HG03045 (cell line): ENCODE measurements at regions not wholly inside any gene's neighbourhood (a gene's known extent, or its start where the extent isn't known, plus 50 kb on each side); places are given as distances from the start of the nearest gene placed in this dataset.
"Not testable (repeated sequence)": the region's sequence is repeated elsewhere in the genome, so short reads cannot be mapped to it uniquely, and the experiment has no call there.

Experiments
- ATAC-seq: cut with Tn5 transposase; IDR thresholded peaks from one replicate; pipeline ENCODE4 v1.9.1; 2021; ENCODE audit warnings: mild to moderate bottlenecking, moderate library complexity; ENCODE audit not compliant: unreplicated experiment

DNA sequence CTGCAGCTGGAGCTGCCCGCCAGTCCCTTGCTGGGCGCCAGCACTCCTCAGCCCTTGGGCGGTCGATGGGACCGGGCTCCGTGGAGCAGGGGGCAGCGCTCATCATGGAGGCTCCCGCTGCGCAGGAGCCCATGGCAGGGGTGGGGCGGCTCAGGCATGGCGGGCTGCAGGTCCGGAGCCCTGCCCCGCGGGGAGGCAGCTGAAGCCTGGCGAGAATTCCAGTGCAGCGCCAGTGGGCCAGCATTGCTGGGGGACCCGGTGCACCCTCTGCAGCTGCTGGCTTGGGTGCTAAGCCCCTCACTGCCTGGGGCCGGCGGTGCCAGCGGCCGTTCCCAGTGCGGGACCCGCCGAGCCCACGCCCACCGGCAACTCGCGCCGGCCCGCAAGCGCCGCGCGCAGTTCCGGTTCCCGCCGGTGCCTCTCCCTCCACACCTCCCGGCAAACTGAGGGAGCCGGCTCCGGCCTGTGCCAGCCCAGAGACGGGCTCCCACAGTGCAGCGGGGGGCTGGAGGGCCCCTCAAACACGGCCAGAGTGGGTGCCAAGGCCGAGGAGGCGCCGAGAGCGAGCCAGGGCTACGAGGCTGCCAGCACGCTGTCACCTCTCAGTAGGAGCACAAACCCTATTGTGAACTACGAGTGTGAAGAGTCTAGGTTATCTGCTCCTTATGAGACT lies 687.1 kb downstream of the PCDH17 start:
- no peak for ATAC-seq

DNA sequence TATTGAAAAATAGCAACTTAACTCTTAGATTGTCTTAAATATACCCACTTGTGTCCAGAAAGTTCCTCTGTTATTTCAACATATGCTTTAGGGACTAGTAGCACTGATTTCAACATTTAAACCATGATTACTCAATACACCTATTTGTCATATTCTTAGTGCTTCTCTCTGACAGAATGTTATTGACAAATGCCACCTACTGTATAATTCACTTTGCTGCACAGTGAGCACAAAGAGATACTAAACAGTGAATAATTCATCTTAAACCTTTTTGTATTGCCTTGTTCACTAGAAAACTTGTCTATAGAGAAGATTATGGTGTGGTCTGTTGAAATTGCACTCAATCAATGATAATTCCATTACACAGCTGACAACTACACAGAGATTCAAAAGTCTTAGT lies 692.6 kb downstream of the PCDH17 start:
- no peak for ATAC-seq

DNA sequence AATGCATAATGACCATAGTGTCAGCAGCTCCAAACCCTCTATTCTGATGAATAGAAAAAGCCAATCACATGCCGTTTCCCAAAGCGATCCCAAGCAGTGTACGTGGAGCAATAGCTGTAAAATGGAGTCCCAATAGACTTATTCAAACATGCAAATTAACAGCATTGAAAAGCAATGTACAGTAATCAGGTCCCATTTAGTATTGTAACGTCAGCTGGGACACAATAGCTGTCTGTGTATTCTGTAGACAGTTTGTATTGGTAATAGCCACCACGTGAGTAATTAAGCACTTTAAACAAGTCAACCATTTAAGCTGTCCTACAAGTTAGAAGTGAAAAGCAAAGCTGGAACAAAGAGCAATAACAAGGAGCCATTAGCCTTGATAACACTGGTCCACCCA lies 698.2 kb downstream of the PCDH17 start:
- ATAC-seq: no peak

DNA sequence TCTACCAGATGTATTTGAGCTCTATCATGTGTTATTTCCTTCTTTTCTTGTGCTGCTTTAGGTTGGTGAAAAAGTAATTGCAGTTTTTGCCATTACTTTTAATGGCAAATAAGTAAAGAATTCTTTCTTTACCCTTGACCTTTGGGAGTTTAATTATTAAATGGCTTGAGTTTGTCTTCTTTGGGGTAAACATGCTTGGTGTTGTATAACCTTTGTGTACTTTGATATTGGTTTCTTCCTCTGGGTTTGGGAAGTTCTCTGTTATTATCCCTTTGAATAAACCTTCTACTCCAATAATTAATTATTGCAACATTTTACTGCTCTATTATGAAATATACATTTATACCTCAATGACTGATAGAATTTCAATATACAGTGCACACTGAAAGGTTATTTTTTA lies 709.4 kb downstream of the PCDH17 start:
- ATAC-seq: no peak

DNA sequence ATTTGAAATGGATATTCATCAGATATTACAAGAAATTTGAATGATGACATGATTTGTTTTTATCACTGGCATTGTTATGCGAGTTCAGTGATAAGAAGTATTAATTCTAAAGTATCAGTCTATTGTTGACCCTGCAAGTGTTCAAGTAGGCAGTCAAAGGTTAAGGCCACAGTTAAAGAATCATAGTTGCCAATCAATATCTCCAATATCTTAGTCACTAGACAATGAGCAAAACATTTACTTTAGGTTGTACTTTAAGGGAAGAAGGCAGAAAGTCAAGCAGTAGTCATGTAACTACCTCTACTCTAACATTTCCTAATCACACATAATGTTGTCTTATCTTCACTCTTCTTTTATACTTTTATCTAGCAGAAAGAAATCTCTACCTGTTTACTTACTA lies 709.8 kb downstream of the PCDH17 start:
- no peak for ATAC-seq

DNA sequence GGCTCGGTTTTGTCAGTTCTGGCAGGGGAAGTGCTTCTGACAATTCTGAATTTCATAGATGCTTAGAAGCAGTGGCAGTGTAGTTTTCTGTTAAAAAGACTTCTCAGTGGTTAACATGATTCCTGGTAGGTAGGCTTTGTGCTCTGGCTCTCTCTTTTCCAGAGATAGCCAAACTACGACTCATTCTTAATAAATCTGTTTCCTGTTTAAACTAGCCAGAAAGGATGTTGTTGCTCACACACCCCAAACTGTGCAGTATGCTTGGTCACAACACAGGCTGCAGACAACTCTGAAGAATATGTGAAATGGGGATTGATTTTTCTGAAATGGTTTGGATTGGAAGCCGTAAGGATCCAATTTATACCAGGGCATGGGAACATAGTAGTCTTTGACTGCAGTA lies 711.5 kb downstream of the PCDH17 start:
- no peak for ATAC-seq

DNA sequence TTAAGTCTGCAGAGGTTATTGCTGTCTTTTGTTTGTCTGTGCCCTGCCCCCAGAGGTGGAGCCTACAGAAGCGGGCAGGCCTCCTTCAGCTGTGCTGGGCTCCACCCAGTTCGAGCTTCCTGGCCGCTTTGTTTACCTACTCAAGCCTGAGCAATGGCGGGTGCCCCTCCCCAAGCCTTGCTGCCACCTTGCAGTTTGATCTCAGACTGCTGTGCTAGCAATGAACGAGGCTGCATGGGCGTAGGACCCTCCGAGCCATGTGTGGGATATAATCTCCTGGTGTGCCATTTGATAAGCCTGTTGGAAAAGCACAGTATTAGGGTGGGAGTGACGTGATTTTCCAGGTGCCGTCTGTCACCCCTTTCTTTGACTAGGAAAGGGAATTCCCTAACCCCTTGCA lies 720.6 kb downstream of the PCDH17 start:
- not testable (repeated sequence) for ATAC-seq

DNA sequence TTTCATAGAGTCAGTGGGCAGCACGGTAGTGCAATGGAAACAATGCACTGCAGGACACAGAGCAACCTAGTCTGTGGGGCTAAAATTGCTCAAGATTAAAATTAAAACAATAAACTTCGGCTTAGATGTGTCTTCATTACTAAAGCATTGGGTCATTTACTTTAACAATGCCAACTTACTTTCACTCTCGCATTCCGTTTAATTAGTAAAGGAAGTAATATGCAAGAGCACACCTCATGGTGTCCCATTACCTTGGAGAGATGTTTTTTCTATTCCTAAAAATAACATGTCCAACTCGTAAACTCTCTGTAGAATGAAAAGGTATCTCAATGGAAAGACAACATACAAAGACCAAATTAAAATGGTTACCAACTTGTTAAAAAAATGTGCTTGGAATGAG lies 738.4 kb downstream of the PCDH17 start:
- ATAC-seq: no peak

DNA sequence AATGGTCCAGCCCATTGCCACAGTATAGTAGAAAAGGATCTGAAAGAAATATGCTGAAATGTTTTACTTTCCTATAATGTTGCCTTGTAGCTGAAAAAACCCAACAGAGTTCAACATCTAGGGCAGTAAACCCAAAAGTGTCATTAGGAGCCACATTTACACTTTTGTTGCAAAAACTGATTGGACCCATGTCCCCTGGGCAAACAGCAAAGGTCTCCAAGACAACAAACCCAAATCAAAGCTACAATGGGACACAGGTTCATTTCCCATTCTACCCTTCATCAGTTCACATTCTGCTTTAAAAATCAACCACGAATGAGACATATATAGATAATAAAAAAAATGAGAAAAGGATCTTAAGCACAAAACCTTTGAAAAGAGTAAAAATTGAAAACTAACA lies 744.8 kb downstream of the PCDH17 start:
- ATAC-seq: no peak

DNA sequence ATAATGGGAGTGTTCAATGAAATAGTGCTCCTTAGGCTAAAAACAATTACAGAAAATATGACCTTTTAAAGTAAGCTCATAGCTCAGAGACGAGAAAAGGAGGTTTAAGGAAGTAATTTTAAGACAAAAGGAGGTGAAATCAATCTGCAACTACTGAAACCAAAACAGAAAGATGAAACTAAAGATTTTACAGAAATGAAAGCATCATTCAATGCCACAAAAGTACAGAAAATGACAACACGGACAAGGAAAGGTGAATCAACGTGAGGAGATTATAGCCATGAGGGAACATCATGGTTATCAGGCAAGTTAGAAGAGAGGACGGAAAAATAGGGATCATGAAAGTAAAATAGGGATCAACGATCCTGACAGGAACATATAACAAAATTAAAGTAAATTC lies 745.2 kb downstream of the PCDH17 start:
- no peak for ATAC-seq

DNA sequence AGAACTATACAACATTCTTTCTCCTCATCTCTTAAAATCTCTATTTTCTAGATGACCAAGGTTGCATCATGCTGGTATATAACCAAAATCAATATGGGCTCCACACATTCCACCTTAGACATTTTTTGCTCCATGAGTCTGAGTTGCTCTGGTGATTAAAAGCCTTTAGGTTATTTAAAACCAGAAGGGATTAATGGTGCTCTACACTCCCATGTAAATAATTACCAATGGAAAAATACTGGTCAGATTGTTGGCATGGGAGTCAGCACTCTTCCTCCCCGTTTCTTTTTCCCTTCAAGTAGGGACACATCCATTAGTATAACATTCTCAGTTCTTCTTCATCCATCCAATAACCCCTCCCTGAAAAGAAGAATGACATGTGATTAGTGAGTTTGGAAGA lies 747.7 kb downstream of the PCDH17 start:
- no peak for ATAC-seq

DNA sequence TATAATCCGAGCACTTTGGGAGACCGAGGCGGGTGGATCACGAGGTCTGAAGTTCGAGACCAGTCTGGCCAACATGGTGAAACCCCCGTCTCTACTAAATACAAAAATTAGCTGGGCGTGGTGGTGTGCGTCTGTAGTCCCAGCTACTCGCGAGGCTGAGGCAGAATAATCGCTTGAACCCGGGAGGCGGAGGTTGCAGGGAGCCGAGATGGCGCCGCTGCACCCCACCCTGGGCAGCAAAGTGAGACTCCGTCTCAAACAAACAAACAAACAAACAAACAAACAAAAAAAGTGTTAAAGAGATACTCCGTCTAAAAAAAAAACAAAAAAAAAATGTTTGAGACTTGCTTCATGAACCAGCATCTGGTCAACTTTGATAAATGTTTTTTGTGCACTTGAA lies 753.8 kb downstream of the PCDH17 start:
- not testable (repeated sequence) for ATAC-seq

DNA sequence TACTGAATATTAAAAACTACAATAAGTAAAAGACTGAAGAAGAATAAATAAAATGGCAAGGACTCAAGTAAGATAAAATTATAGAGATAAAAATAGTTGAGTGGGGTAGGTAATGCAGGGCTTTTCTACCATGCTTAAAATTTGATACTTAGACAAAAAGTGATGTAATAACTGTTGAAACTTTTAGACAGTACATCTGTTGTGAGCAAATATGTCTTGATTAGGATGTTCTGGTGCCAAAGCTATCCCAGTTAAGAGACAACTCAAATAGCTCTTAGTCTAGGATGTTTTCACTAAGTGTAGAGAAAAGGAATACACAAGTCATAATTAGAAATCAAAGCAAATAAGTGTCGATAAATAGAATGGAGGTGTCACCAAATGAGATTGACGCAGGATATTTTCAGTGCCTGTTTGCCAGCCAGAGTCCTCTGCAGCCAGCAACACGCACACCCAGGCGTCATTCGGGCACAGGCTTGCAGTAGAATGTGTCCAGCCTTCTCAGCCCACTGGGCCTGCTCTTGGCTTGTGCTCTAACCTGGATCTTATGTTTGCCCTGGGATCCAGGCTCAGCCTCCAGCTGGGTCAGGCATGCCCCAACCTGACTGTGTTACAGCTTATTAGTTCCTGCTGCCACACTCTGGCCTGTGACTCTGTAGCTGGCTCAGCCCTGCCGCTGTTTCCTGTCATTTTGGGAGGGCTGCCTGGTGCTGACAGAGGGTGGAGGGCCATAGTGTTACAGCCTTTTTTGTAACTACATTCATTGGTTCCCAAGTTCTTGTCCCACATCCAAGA lies 766.2 kb downstream of the PCDH17 start:
- no peak for ATAC-seq

DNA sequence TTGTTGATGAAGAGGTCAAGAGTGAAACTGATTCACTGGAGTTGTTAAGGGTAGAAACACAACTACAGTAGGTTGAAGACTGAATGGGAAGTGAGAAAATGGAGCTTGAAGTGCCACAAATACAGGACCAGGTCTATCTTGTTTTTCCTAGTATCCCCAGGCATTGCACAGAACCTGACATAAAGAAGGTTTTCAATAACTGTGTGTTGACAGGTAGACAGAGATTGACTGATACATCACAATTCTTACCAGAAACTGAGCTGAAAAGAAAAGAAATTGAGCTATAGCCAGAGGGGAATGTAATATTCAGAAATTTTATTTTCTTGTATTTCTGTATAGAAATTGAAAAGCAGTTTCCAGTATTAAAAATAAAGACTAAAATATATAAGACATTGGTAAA lies 767.7 kb downstream of the PCDH17 start:
- no peak for ATAC-seq

DNA sequence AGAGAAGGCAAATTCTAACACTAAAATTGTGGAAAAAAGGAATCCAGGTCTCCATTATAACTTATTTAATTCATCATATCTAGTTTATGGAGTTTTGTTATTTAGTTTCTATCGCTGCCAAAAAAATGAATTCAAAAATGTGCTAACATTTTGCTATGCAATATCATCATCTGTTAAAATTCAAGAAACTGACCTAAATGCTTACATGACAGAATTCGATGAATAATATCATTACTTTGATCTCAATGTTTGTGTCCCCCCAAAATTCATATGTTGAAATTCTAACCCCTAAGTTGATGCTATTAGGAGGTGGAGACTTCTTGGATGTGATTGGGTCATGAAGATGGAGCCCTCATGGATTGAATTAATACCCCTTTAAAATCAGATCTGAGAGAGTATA lies 775.0 kb downstream of the PCDH17 start:
- no peak for ATAC-seq

DNA sequence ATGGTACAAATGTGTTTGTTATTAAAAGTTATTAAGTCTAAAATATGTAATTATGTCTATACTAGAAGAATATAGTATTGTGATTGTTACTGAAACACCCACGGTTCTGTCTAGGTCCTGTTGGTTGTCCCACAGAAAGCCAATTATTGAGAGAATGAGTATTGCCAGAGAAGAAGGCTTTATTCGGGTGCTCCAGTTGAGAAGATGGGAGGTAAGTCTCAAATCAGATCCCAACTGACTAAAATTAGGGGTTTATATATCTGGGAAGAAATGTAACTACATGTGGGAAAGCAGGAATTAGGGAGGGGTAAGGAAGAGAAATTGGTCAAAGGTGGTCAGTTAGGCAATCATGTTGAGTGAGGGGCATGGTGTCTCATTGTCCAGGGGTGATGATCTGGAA lies 798.4 kb downstream of the PCDH17 start:
- no peak for ATAC-seq

DNA sequence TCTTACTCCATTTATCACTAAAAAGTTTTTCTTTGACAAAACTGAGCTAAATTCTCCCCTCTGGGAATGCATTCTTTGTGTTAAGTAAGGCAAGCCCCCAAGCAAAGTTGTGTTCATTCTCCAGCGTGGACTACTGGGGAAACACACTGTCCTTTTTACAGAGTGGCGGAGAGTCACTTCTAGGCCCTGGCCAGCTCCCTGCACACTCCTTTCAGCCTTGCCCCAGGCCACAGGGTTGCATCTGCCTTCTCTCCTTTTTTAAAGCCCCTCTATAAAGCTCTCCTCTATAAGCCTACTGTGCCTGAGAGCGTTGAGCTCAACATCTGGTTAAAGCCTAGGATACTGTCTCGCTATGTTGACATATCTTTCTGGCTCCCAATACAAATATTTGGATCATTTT lies 803.4 kb downstream of the PCDH17 start:
- ATAC-seq: no peak

DNA sequence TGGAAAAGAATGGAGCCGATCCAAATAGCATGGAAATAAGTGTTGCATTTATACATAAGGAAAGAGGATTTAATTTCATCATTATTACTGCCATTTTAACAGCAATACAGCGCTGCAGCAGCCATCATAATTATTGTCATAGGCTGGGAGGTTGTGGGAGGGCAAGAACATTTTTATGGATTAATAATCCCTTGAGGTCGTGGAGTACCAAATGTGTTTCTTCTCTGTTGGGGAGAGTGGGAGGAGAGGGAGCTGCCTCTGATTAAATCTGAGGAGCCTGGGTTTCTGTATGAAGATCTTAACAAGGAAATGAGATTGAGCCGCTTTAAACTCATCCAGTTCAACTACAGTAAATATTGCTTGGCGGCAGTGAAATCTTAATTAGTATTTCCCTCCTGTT lies 805.9 kb downstream of the PCDH17 start:
- no peak for ATAC-seq

DNA sequence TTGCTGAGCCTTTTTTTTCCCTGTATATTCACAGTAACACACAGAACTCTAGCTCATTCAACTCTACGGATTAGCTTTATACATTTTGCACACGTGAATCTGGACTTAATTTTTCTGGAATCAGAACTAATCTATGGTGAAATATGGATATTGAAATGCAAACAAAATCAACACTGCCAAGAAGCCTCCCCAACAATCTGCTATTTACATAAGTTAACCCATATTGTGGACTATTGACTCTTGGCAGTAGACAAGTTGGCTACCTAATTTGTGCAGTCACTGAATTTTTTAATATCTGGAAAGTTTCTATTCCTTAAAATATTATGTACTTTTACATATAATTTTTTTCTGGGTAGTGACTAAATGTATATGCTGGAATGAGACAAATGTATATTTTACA lies 815.4 kb downstream of the PCDH17 start:
- ATAC-seq: no peak

DNA sequence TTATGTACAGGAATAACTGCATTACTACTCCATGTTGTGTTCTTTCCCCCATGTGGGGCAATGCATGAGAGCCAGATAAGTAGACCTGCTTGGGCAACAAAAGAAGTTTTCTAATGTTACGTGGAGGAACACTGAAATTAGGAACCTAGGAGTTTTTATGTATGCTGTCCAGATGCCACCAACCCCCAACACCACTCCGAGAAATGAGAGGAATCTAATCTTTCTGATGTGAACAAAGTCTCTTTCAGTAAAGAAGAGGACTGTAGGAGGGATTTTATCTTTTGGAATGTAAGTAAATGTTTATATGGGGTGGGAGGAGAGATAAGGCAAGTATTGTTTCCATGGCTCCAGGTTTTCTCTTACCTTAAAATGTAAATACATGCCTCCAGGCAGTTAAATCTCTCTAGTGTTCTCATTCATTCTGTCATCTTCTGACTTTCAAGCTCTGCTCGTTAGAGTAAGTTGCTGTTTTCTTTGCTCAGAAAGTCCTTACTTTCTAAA lies 820.6 kb downstream of the PCDH17 start:
- no peak for ATAC-seq

DNA sequence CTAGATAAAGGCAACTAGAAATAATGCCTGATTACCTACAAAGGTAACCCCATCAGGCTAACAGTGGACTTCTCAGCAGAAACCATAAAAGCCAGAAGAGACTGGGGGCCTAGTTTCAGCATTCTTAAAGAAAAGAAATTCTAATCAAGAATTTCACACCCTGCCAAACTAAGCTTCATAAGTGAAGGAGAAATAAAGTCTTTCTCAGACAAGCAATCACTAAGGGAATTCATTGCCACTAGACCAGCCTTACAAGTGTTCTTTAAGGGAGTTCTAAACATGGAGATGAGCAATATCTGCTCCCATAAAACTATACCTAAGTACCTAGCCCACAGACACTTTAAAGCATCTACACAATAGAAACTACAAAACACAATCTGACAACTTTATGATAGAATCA lies 823.5 kb downstream of the PCDH17 start:
- no peak for ATAC-seq

DNA sequence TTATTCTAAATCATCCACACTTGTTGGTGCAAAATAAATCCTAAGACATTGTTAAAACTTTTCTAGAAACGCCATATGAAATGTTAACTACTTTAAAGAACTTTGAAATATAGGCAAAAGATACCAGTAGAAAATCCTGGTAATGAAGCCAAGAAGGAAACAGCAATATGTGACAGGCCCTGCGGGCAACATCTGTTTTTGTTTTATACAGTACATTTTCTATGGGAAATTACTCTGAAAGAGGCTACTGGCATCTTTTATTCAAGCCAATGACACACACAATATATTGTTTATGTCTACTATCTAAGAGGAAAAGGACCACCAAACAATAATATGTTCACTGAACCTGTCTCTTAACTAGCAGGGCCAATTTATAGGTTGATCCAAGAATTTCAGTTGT lies 829.7 kb downstream of the PCDH17 start:
- ATAC-seq: no peak

DNA sequence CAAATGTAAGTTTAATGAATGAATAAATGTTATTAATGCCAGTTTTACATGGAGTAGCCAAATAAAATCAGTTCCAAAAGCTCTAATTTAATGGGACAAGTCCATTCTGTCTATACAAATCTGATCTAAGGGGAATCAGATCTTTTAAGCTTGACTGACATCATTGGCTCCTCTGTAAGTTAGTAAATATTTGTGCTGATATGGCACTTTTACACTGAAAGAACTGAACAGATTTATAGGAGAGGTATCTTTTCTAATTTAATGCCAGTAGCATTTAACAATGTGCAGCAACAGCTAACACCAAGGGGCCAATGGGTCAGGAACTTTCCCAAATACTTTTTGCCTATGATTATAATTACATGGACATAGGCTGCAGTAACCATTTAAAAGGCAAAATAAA lies 832.3 kb downstream of the PCDH17 start:
- ATAC-seq: no peak
